Sigmoid colon (tissue), 4 donors: ENCODE measurements at regions not wholly inside any gene's neighbourhood (a gene's known extent, or its start where the extent isn't known, plus 50 kb on each side); places are given as distances from the start of the nearest gene placed in this dataset.

Source experiments
- EP300 ChIP-seq, 4 donors: sonication (generic); formaldehyde crosslinking; IDR thresholded peaks; one replicate each; pipeline ENCODE4 v1.6.1; 2017; ENCODE audit warnings: antibody characterized with exemption in 4 of 4
- POLR2A ChIP-seq, 2 donors: fragments of 450-650 bp; IDR thresholded peaks; one replicate each; pipeline ENCODE4 v1.6.1; 2016; ENCODE audit warnings: antibody characterized with exemption in 2 of 2, mild to moderate bottlenecking in 2 of 2, moderate library complexity in 2 of 2
- POLR2AphosphoS5 ChIP-seq, 4 donors: sonication (generic); formaldehyde crosslinking; IDR thresholded peaks; one replicate each; pipeline ENCODE4 v1.6.1; 2017; ENCODE audit warnings: antibody characterized with exemption in 4 of 4
- TF ChIP-seq, protein P1 (sequence below), 4 experiments: fragments of 450-650 bp in 3 of 4; fragments of 200-600 bp in 1 of 4; IDR thresholded peaks; one replicate each; pipeline ENCODE4 v1.5.1; 2016 to 2019; ENCODE audit warnings: antibody characterized with exemption in 4 of 4, mild to moderate bottlenecking in 3 of 4, moderate library complexity in 2 of 4

- TF ChIP-seq POLR2A (IDR thresholded peaks at IDR 0.05), result no peak
- TF ChIP-seq, protein P1, sequence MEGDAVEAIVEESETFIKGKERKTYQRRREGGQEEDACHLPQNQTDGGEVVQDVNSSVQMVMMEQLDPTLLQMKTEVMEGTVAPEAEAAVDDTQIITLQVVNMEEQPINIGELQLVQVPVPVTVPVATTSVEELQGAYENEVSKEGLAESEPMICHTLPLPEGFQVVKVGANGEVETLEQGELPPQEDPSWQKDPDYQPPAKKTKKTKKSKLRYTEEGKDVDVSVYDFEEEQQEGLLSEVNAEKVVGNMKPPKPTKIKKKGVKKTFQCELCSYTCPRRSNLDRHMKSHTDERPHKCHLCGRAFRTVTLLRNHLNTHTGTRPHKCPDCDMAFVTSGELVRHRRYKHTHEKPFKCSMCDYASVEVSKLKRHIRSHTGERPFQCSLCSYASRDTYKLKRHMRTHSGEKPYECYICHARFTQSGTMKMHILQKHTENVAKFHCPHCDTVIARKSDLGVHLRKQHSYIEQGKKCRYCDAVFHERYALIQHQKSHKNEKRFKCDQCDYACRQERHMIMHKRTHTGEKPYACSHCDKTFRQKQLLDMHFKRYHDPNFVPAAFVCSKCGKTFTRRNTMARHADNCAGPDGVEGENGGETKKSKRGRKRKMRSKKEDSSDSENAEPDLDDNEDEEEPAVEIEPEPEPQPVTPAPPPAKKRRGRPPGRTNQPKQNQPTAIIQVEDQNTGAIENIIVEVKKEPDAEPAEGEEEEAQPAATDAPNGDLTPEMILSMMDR (IDR thresholded peaks at IDR 0.05), result no peak
- no peak for TF ChIP-seq EP300 (IDR thresholded peaks at IDR 0.05)
- no peak for TF ChIP-seq POLR2AphosphoS5 (IDR thresholded peaks at IDR 0.05)
Observed at GRCh38 chr6:122143813-122144601, 255.4 kb upstream of the HSF2 start.
